ENCODE measurements at regions not wholly inside any gene's neighbourhood (a gene's known extent, or its start where the extent isn't known, plus 50 kb on each side); places are given as distances from the start of the nearest gene placed in this dataset.

DNA sequence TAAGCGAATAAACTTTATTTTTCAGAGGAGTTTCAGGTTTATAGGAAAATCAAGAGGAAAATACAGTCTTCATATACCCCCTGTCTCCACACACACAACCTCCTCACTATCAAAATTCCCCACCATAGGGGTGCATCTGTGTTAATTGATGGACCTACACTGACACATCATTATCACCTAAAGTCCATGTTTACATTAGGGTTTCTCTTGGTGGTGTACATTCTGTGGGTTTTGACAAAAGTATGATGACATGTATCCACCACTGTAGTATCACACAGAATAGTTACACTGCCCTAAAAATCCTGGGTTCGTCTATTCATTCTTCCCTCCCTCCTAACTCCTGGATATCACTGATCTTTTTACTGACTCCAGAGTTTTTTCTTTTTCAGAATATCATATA lies 654.2 kb downstream of the UQCRFS1 start:
- TF ChIP-seq, protein P1, sequence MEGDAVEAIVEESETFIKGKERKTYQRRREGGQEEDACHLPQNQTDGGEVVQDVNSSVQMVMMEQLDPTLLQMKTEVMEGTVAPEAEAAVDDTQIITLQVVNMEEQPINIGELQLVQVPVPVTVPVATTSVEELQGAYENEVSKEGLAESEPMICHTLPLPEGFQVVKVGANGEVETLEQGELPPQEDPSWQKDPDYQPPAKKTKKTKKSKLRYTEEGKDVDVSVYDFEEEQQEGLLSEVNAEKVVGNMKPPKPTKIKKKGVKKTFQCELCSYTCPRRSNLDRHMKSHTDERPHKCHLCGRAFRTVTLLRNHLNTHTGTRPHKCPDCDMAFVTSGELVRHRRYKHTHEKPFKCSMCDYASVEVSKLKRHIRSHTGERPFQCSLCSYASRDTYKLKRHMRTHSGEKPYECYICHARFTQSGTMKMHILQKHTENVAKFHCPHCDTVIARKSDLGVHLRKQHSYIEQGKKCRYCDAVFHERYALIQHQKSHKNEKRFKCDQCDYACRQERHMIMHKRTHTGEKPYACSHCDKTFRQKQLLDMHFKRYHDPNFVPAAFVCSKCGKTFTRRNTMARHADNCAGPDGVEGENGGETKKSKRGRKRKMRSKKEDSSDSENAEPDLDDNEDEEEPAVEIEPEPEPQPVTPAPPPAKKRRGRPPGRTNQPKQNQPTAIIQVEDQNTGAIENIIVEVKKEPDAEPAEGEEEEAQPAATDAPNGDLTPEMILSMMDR (IDR thresholded peaks at IDR 0.05) = no peak
- TF ChIP-seq POLR2AphosphoS5 (IDR thresholded peaks at IDR 0.05) (no peak), POLR2A (IDR thresholded peaks at IDR 0.05) (no peak)
